ENCODE measurements at regions not wholly inside any gene's neighbourhood (a gene's known extent, or its start where the extent isn't known, plus 50 kb on each side); places are given as distances from the start of the nearest gene placed in this dataset.

DNA sequence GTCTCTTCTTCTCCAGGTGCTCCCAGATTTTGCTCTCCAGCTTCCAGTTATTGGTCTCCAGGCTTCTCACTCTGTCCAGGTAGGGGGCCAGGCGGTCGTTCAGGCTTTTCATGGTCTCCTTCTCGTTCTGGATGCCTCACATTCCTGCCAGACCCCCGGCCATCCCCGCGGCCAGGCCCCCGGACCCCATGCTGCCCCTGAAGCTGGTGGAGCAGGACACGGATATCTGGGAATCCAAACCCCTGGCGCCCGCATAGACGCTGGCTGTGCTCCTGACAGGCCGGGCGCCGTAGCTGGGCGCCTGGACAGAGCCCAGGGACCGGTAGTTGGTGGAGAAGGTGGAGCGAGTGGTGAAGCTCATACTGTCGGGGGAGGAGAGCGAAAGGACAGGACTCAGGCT, 534.4 kb upstream of the TLE4 start:
- 89 to 95% methylated on average over 17 to 19 of the region's 19 CpGs for WGBS, 2 donors
- no peaks in the 10 kb centered on the region for H3K27me3 ChIP-seq
- DNase-seq (ENCODE audit: low spot score in 2 of 2) = no peak

DNA sequence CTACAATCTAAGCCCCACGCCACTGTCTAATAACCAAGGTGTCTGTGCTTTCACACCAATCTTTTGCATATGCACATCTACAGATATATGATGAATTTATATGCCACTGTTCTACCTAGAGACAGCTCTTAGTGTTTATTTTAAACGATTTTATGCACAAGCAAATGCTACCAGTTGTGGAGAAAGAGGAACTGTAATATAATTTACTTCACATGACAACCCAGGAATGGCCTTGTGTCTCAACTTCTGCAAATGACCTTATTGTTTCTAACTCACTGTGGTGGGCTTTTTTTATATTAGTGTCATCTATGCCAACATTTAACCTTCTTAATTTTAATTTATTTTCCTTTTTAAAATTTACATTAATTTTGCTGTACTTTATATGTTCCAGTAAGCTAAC, 531.1 kb upstream of the TLE4 start:
- H3K36me3 ChIP-seq = no peaks in the 10 kb centered on the region
- TF ChIP-seq, protein P1, sequence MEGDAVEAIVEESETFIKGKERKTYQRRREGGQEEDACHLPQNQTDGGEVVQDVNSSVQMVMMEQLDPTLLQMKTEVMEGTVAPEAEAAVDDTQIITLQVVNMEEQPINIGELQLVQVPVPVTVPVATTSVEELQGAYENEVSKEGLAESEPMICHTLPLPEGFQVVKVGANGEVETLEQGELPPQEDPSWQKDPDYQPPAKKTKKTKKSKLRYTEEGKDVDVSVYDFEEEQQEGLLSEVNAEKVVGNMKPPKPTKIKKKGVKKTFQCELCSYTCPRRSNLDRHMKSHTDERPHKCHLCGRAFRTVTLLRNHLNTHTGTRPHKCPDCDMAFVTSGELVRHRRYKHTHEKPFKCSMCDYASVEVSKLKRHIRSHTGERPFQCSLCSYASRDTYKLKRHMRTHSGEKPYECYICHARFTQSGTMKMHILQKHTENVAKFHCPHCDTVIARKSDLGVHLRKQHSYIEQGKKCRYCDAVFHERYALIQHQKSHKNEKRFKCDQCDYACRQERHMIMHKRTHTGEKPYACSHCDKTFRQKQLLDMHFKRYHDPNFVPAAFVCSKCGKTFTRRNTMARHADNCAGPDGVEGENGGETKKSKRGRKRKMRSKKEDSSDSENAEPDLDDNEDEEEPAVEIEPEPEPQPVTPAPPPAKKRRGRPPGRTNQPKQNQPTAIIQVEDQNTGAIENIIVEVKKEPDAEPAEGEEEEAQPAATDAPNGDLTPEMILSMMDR (IDR thresholded peaks at IDR 0.05) = no peak
- no peak for TF ChIP-seq POLR2A (IDR thresholded peaks at IDR 0.05)
- WGBS, 2 donors = 60 to 71% methylated on average over 2 of the region's 2 CpGs
- H3K27me3 ChIP-seq = no peaks in the 10 kb centered on the region
- no peak for DNase-seq (ENCODE audit: low spot score in 2 of 2)
- no peak overlapping the region for H3K27ac ChIP-seq
- no peak overlapping the region for H3K4me3 ChIP-seq
- H3K4me1 ChIP-seq = no peaks in the 10 kb centered on the region
- H3K9me3 ChIP-seq = no peaks in the 10 kb centered on the region

More for the DNA sequence above, 534.4 kb upstream of the TLE4 start:
- Histone ChIP-seq H3K27ac (no peak overlapping the region), H3K9me3 (peaks cover 0 to 7% (median 0%) of the 10 kb centered on the region in 4 donors), H3K4me3 (no peak overlapping the region), H3K36me3 (no peaks in the 10 kb centered on the region), H3K4me1 (no peaks in the 10 kb centered on the region)
- TF ChIP-seq EP300 (IDR thresholded peaks at IDR 0.05) = no peak

DNA sequence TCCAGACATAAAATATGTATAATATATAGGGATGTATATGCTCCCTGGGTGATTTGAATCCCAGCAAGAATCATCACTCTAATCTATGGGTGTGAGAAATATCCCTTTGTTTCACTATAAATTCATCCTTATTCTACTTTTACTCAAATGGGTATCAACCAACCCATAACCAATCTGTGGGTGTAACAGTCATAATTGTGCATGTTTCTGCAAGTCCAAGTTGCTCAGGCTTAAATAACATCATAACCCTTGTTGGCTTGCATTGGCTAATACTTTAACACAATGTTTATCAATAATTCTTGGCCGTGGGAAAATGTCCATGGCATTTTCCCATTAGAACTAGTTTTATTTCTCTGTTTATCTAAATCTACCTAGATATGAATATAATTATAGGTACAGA, 530.5 kb upstream of the TLE4 start:
- H3K27ac ChIP-seq = no peak overlapping the region
- no peak for TF ChIP-seq EP300 (IDR thresholded peaks at IDR 0.05)
- TF ChIP-seq POLR2A (IDR thresholded peaks at IDR 0.05) = no peak
- TF ChIP-seq, protein P1 (IDR thresholded peaks at IDR 0.05) = no peak
- no peaks in the 10 kb centered on the region for H3K36me3 ChIP-seq
- H3K4me3 ChIP-seq = no peak overlapping the region
- no peaks in the 10 kb centered on the region for H3K9me3 ChIP-seq
- DNase-seq (ENCODE audit: low spot score in 2 of 2) = no peak
- H3K4me1 ChIP-seq = no peaks in the 10 kb centered on the region
- WGBS, 2 donors = 64 to 82% methylated on average over 1 of the region's 1 CpG
- no peaks in the 10 kb centered on the region for H3K27me3 ChIP-seq

DNA sequence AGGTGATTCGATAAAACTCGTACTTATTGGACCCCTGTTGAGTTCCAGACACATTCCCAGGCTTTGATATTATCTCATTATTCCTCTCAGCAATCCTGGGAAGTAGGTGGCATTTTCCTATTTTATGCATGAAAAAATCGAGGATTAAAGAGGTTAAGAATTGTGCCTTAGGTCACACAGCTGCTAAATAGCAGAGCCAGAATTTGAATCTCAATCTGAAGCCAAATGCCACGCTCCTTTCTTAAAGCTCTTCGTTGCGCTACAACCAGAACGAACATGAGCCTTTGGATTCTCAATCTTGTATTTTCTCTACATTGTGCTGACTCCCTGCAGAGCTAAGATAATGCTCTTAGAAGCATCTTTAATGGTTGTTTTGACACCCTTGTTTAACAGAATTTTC, 527.8 kb upstream of the TLE4 start:
- no peaks in the 10 kb centered on the region for H3K36me3 ChIP-seq
- no peak overlapping the region for H3K27ac ChIP-seq
- TF ChIP-seq POLR2A (IDR thresholded peaks at IDR 0.05) = no peak
- TF ChIP-seq EP300 (IDR thresholded peaks at IDR 0.05) = no peak
- TF ChIP-seq, protein P1 (IDR thresholded peaks at IDR 0.05) = no peak
- no peak overlapping the region for H3K4me3 ChIP-seq
- no peak for DNase-seq (ENCODE audit: low spot score in 2 of 2)
- WGBS, 2 donors = 76 to 78% methylated on average over 7 of the region's 7 CpGs
- H3K27me3 ChIP-seq = no peaks in the 10 kb centered on the region
- no peaks in the 10 kb centered on the region for H3K9me3 ChIP-seq
- H3K4me1 ChIP-seq = no peaks in the 10 kb centered on the region

DNA sequence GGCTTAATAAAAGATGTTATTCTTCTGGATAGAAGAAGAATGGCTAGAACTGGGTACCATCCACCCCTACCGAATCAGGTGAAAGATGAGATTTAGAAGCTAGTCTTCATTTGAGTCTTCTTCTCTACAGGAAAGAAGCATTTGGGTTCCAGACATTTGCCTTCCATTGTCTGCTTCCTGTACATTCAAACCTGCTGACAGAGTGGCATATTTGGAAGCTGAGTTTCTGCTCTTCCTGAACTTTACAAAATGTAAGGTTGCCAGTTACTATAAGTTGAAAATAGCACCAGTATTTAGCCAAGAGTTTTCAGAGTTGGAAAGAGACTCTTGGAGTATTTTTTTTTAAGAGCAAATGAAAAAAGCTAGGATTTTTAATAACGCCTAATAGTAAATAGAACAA, 525.4 kb upstream of the TLE4 start:
- no peaks in the 10 kb centered on the region for H3K4me1 ChIP-seq
- 86 to 91% methylated on average over 2 of the region's 2 CpGs for WGBS, 2 donors
- no peak overlapping the region for H3K4me3 ChIP-seq
- no peak for DNase-seq (ENCODE audit: low spot score in 2 of 2)
- peaks cover 0 to 2% (median 0%) of the 10 kb centered on the region in 4 donors for H3K9me3 ChIP-seq
- no peaks in the 10 kb centered on the region for H3K36me3 ChIP-seq
- H3K27ac ChIP-seq = no peak overlapping the region
- TF ChIP-seq EP300 (IDR thresholded peaks at IDR 0.05) = no peak
- TF ChIP-seq, protein P1 (IDR thresholded peaks at IDR 0.05) = no peak
- no peak for TF ChIP-seq POLR2A (IDR thresholded peaks at IDR 0.05)
- H3K27me3 ChIP-seq = no peaks in the 10 kb centered on the region

DNA sequence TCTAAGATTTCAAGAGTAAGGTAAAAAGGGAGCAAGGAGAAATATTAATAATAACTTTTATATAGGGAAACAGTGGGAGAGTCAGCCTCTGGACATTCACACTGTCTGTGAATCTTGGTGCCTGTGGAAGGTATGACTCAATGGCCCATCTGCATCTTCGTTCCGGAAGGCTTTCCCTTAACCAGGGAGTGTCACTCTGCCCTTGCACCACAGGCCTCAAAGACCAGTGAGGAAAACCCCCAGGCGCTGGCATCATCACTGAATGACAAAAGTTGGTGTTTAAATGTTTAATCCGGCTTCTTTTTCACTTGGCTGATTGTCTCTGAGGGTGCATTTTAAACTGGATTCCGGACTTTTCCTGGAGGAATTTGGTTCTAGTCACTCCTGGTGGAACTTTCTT, 522.4 kb upstream of the TLE4 start:
- H3K36me3 ChIP-seq = no peaks in the 10 kb centered on the region
- no peak for TF ChIP-seq EP300 (IDR thresholded peaks at IDR 0.05)
- TF ChIP-seq, protein P1 (IDR thresholded peaks at IDR 0.05) = no peak
- TF ChIP-seq POLR2A (IDR thresholded peaks at IDR 0.05) = no peak
- H3K27ac ChIP-seq = no peak overlapping the region
- no peak for DNase-seq (ENCODE audit: low spot score in 2 of 2)
- no peak overlapping the region for H3K4me3 ChIP-seq
- H3K27me3 ChIP-seq = no peaks in the 10 kb centered on the region
- WGBS, 2 donors = 75 to 88% methylated on average over 5 of the region's 5 CpGs
- no peaks in the 10 kb centered on the region for H3K4me1 ChIP-seq
- H3K9me3 ChIP-seq = peaks cover 0 to 2% (median 0%) of the 10 kb centered on the region in 4 donors
